ENCODE measurements at regions not wholly inside any gene's neighbourhood (a gene's known extent, or its start where the extent isn't known, plus 50 kb on each side); places are given as distances from the start of the nearest gene placed in this dataset.

GRCh38 chr2:196279541-196279940 lies 108.2 kb upstream of the STK17B start:
- no peak for TF ChIP-seq CTCF (IDR thresholded peaks at IDR 0.05; ENCODE audit: poor library complexity)
- TF ChIP-seq EZH2phosphoT487 (IDR thresholded peaks at IDR 0.05; ENCODE audit: low read depth, severe bottlenecking, unreplicated experiment), result no peak

Measured in hepatocyte (in vitro differentiated cells).